ENCODE measurements at regions not wholly inside any gene's neighbourhood (a gene's known extent, or its start where the extent isn't known, plus 50 kb on each side); places are given as distances from the start of the nearest gene placed in this dataset.

GRCh38 chr15:29480278-29480677 lies 210.7 kb upstream of the NSMCE3 start:
- TF ChIP-seq, protein P1, sequence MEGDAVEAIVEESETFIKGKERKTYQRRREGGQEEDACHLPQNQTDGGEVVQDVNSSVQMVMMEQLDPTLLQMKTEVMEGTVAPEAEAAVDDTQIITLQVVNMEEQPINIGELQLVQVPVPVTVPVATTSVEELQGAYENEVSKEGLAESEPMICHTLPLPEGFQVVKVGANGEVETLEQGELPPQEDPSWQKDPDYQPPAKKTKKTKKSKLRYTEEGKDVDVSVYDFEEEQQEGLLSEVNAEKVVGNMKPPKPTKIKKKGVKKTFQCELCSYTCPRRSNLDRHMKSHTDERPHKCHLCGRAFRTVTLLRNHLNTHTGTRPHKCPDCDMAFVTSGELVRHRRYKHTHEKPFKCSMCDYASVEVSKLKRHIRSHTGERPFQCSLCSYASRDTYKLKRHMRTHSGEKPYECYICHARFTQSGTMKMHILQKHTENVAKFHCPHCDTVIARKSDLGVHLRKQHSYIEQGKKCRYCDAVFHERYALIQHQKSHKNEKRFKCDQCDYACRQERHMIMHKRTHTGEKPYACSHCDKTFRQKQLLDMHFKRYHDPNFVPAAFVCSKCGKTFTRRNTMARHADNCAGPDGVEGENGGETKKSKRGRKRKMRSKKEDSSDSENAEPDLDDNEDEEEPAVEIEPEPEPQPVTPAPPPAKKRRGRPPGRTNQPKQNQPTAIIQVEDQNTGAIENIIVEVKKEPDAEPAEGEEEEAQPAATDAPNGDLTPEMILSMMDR (IDR thresholded peaks at IDR 0.05), result no peak
- no peak for TF ChIP-seq EP300 (IDR thresholded peaks at IDR 0.05)
- no peak for TF ChIP-seq POLR2A (IDR thresholded peaks at IDR 0.05)

Measured in stomach (tissue), 4 donors.